Posterior vena cava (tissue), 2 donors: ENCODE measurements at regions not wholly inside any gene's neighbourhood (a gene's known extent, or its start where the extent isn't known, plus 50 kb on each side); places are given as distances from the start of the nearest gene placed in this dataset.
"Not testable (repeated sequence)": the region's sequence is repeated elsewhere in the genome, so short reads cannot be mapped to it uniquely, and the experiment has no call there.

Experiments used
- DNase-seq: peaks from one replicate; pipeline ENCODE4 v3.0.0-alpha.2; 2020; ENCODE audit warnings: low spot score
- intact Hi-C, 2 donors: fragments of 100-400 bp; cut with DNase I; formaldehyde crosslinking; loops; one replicate each; pipeline versions ENCODE4 v1.14.1 to v1.14.2; 2022 to 2023
- donor health status: DM: yes; HTN: yes; CAD: no.
- donor health status: DM: yes; HTN: yes; CAD: no.

GRCh38 chr6:156438350-156438923, 338.7 kb upstream of the ARID1B start:
- intact Hi-C loops, result no loop called here
- DNase-seq, result no peak

DNA sequence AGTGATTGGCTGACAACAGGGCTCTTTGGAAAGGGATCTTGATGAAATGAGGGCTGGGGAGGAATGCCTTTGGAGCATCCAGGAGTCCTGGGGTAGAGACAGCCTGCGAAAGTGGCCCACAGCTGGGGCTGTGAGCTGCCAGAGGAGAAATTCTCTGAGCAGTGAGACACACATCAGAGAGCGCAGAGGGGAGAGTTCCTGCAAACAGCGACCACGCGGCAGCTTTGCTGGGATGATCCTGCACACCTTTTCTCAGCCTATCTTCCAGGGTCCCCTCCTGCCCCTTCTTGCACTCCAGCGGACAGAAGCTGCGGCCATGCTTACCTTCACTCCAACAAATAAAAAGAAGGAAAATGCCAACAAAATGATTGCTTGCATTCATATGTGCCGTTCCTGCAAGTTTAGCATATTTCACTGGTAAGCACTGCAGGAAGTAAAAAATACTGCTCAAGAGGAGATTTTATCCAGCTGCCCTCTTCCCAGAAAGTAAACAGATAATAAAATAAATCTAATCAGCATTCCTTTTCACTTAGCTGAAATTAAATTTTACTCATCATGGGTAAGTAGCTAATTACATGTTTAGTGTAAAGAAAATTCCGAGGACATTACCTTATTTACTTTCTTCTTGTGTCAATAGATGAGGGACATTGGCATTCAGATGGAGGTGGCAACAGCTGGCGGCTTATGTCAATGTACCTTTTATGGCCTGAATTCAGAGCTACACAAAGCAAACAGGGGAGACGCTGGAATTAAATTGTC, 339.9 kb upstream of the ARID1B start:
- no peak for DNase-seq
- intact Hi-C loops, result no loop called here

DNA sequence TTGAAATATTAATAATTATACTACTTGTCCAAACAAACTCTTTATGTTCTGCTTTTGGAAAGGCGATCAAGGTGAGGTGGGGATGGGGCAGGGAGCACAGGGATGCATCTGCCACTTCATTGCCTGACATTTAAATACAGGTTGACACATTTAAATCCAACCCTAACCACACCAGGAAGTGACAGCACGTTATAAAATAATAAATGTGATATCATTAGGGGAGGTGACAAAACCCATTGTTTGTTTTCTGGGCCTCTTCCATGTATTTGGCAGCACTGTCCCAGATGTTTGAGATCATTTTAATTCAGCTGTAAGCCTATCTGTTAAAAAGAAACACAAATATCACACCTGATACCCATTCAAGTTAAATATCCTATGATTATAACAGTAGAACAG, 342.4 kb upstream of the ARID1B start:
- intact Hi-C loops, result no loop called here
- DNase-seq, result no peak

- intact Hi-C loops, result no loop called here
- DNase-seq, result no peak
Measured at GRCh38 chr6:156434049-156434794, 343.0 kb upstream of the ARID1B start.

- DNase-seq, result no peak
- intact Hi-C loops, result no loop called here
Measured at GRCh38 chr6:156432543-156432942, 344.6 kb upstream of the ARID1B start.

DNA sequence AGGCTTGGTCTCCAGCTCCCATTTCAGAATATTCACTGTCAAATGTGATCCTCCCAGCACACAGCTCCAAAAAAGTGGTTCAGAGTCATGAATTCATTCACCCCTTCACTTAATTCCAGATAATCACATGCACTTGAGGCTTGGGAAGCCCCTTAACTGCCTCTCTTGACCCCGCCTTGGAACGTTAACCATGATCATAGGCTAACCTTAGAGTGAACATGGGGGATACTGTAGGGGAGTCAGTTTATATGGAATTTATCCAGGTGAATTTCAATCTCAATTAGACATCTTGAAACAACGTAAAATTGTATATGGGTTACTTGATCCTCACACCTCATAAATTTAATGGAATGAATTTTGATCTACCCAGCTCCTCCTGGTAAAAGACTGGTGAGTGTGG, 346.8 kb upstream of the ARID1B start:
- intact Hi-C loops, result no loop called here
- no peak for DNase-seq

DNA sequence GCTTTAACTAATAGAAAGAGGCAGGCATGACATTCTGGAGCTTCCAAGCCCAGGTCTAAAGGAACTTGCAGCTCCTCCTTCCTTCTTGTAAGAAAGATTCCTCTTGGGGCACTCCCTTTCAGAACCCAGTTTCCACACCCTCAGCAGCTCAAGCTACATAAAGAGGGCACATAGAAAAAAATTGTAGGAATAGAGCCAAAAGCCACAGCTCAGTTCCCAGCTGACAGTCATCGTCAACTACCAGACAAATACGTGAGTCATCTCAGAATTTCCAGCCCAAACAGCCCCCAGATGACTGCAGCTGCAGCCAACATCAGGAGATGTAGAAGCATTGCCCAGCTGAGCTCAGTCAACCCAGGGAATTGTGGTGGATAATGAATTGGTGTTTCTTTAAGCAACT, 349.8 kb upstream of the ARID1B start:
- intact Hi-C loops, result no loop called here
- DNase-seq, result peak; percentile 87

- DNase-seq, result no peak
Measured at GRCh38 chr6:156425359-156426020, 351.7 kb upstream of the ARID1B start.

DNA sequence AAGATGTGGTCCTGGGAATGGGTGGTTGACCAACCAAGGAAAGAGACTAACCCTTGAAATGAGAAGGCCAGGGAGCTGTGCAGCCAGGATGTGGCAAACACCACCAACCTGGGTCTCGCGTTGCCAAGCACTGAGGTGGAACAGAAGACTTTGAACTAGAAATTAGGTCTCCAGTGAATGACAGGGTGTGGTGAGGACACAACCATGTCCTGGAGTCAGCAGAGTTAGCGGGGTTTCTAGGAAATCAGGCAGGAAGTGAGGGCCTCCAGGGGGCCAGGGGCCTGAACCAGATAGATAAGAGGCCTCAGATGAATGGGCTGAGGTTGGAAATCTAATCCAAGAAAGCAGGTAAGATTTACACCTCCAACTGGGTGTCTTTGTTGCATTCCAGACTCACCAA, 353.3 kb upstream of the ARID1B start:
- DNase-seq, result no peak
- intact Hi-C loops, result no loop called here

More at GRCh38 chr6:156425359-156426020, 351.7 kb upstream of the ARID1B start:
- intact Hi-C loops, result no loop called here

GRCh38 chr6:156423075-156423474, 354.1 kb upstream of the ARID1B start:
- intact Hi-C loops, result no loop called here
- no peak for DNase-seq

GRCh38 chr6:156421933-156422332, 355.2 kb upstream of the ARID1B start:
- intact Hi-C loops, result no loop called here
- no peak for DNase-seq

- DNase-seq, intact Hi-C loops: not testable (repeated sequence)
Measured at GRCh38 chr6:156421301-156421700, 355.9 kb upstream of the ARID1B start.

GRCh38 chr6:156420172-156420993, 356.8 kb upstream of the ARID1B start:
- intact Hi-C loops, result no loop called here

DNA sequence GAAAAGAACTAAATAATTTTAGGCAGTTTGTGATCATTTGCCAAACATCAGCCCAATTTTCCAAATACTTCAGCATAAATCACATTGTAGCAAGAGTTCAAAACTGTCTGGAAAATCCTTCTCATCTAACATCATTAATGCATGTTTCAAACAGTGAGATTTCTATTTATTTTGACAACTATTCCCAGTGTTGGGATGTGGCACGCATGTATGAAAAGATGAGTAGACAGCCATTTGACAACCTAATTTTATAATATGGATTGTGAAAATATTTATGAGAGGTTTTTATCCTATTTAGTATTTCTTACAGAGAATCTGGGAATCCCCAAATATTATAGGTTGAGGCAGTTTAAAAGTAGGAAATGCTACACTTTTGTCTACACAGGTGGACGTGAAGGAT, 357.6 kb upstream of the ARID1B start:
- intact Hi-C loops, result no loop called here

More at GRCh38 chr6:156420172-156420993, 356.8 kb upstream of the ARID1B start:
- no peak for DNase-seq

GRCh38 chr6:156418253-156418652, 358.9 kb upstream of the ARID1B start:
- intact Hi-C loops, result no loop called here
- DNase-seq, result no peak

More for the DNA sequence above, 357.6 kb upstream of the ARID1B start:
- DNase-seq, result no peak

- DNase-seq, result no peak
- intact Hi-C loops, result no loop called here
Measured at GRCh38 chr6:156416391-156416790, 360.8 kb upstream of the ARID1B start.

GRCh38 chr6:156413154-156413553, 364.0 kb upstream of the ARID1B start:
- DNase-seq, result no peak
- intact Hi-C loops, result no loop called here

GRCh38 chr6:156410649-156411048, 366.5 kb upstream of the ARID1B start:
- intact Hi-C loops, result no loop called here

GRCh38 chr6:156408655-156409054, 368.5 kb upstream of the ARID1B start:
- DNase-seq, result no peak
- intact Hi-C loops, result no loop called here

More at GRCh38 chr6:156410649-156411048, 366.5 kb upstream of the ARID1B start:
- DNase-seq, result no peak
